CD4-positive, alpha-beta T cell treated with Interleukin-17A for 4 hours (primary cell): ENCODE measurements at regions not wholly inside any gene's neighbourhood (a gene's known extent, or its start where the extent isn't known, plus 50 kb on each side); places are given as distances from the start of the nearest gene placed in this dataset.

Source experiments
- DNase-seq: peaks from one replicate; pipeline ENCODE4 v3.0.0-alpha.2; 2020; ENCODE audit warnings: mixed read lengths

DNA sequence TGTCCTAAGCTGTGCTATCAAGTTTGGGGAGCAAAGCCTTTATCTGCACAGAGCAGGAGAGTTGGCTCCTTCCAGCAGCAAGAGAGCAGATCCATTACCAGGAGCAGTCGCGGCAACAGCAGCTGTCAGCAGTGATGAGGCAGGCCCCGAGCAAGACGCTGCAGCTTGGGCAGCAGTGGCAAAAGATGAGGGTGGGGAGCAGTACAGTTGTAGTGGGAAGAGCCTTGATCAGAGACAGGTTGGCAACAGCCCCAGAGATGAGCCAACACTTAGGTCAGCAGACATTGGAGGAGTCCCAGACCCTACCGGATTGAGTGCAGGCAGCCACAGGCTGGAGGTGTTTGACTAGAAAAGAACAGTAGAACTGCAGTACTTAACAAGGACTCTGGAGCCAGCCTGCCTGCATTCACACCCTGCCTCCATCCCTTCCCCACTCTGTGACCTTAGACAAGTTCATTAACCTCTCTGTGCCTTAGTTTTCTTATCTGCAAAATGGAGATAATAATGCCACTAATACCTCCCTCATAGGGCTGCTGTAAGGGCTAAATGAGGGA lies 117.1 kb upstream of the SERTAD2 start:
- no peak for DNase-seq

- DNase-seq: no peak
These were observed 118.0 kb upstream of the SERTAD2 start for GRCh38 chr2:64771737-64772136.

- DNase-seq: no peak
These were observed 119.9 kb upstream of the SERTAD2 start for GRCh38 chr2:64773461-64774118.

DNA sequence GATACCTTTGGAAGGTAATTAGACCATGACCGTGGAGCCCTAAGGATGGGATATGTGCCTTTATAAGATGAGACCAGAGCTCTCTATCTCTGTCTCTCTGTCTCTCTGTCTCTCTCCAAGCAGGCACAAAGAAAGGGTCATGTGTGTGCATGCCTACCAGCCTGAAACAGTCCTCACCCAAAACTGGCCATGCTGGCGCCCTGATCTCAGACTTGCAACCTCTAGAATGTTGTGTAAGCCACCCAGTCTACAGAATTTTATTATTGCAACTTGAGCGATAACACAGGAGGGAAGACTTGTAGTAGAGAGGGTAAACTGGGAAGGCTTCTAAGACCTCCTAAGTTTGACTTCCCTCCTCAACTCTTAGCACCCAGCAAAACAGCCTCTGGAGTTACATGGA lies 124.1 kb upstream of the SERTAD2 start:
- DNase-seq: no peak

- DNase-seq: no peak
These were observed 125.5 kb upstream of the SERTAD2 start for GRCh38 chr2:64779117-64779690.

- DNase-seq: no peak
These were observed 126.3 kb upstream of the SERTAD2 start for GRCh38 chr2:64780041-64780440.

GRCh38 chr2:64781711-64782390 lies 128.1 kb upstream of the SERTAD2 start:
- DNase-seq: no peak

GRCh38 chr2:64784168-64785061 lies 130.7 kb upstream of the SERTAD2 start:
- DNase-seq: no peak

DNA sequence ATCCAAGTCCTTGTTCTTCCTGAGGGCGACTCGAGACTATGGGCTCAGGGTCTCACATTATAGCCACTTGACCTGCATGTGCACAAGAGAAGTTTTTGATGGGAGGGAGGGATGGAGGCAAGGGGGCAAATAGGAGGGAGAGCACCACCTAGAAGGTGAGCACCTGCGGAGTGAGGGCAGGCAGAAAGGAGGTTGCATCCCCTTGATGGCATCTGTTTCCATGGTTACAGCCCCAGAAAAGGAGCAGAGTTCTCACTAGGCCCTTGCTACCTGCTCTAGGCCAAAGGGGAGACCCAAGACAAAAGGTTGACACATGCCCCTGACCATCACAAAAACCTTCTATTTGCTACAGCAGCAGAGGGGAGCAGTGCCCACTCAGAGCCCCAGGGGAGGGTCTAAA lies 131.5 kb upstream of the SERTAD2 start:
- no peak for DNase-seq

DNA sequence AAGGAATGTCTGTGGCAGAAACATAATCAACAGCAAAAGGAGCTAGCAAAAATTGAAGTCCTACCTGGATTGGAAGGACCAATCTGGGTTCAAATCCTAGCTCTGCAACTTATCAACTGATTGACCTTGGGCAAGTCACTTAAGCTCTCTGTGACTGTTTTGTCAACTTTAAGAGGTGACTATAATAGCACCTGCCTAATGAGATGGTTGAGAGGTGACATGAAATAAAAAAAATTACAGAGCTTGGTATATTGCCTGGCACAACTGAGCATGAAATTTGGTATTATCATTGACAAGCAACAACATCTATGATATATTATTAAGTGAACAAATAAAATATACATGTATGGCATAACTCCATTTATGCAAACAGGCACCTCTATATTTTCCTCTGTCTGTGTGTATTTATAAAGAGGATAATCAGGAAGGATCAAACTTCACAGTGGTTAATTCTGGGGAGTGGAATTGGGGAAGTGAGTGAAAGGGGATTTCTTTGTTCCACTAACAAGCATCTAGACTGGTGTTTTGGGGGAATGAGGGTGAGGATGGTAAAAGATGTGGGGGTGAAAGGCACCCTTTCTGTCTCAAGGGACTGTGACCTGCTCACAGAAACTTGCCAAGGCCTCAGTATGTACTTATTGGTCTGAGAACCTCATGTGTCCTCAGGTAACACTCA lies 132.8 kb upstream of the SERTAD2 start:
- no peak for DNase-seq

DNA sequence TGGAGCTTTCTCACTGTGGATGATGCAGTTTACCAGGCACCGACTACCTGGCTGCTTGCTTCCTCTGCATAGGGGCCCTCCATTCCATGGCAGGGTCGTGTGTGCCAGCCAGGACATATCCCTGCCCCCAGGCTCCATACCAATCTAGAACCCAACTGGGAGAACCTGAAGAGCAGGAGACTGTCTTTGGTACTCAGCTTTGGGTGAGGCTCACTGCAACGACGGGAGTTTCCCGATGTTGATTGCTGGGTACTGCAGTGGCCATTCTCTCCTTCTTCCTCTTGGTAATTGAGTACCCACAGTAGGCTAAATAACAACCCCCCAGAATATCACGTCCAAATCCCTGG lies 133.3 kb upstream of the SERTAD2 start:
- DNase-seq: no peak

DNA sequence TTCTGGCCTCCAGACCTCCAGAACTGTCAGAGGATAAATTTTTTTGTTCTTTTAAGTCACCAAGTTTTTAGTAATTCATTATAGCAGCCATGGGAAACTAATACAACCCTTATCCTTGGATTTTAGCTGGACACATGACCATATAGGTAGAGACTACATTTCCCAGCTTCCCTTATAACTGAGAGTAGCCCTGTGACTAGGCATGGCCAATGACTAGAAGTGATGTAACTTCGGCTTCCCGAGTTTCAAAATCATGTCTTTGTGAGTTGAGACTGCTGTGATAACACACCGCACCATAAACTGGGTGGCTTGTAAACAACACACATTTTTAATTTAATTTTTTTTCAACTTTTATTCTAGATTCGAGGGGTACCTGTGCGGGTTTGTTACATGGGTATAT lies 134.0 kb upstream of the SERTAD2 start:
- no peak for DNase-seq

DNA sequence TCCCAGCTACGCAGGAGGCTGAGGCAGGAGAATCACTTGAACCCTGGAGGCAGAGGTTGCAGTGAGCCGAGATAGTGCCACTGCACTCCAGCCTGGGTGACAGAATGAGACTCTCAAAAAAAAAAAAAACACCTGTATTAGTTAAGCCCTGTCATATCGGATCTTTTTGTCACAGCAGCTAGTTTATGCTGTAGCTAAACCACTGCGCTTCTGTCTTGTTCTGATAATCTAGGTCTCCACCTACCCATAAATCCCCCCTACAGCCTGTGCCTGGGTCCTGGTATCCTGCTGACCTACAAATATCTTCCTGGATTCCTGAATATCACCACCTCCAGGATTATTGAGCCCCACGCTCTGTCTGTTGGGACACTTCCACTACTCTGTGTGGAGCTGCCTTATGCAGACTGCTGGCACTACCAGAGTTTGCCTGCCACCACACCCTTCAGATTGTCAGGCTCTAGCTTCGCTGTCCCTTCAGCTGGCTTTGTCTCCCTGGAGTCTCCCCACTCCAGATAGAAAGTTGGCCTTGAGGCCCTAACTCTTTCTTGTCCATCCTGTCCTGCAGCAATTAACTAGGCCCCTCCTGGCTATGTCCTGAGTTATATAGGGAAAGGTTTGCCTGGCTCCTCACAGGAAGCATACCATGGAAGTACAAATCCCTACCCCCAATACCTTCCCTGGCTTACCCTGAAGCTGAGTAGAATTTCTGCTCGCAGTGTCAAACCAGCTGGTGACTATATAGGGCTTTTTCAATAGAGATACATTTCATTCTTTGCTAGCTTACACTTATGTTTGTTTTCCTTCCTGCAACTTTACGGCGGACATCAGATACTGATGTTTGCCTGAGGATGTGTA lies 136.0 kb upstream of the SERTAD2 start:
- no peak for DNase-seq

GRCh38 chr2:64792300-64792699 lies 138.6 kb upstream of the SERTAD2 start:
- no peak for DNase-seq

DNA sequence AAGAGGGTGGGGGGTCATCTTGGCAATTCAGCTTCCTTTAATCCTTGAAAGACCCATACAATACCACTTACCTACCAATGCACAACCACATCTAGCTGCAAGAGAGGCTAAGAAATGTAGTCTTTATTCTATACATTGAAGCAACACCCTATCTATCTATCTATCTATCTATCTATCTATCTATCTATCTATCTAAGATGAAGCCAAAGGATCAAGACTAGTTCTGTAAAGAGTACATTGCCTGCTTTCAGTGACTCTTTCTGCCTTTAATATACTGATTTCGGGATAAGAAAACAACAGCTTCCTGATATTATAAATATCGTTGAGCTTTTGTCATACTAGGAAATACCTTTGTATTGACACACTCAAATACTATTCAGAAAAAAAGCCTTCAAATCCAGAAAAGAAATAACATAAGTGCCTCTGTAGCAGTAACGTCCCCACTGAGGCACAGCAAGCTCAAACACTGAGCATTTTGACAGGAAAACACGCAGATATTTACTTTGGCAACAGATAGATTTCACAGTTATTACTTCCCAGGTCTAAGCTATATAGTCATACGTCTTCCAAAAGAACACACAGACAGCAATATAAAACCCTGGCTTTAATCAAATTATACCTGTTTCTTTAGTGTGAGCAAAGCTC lies 139.4 kb upstream of the SERTAD2 start:
- no peak for DNase-seq

DNA sequence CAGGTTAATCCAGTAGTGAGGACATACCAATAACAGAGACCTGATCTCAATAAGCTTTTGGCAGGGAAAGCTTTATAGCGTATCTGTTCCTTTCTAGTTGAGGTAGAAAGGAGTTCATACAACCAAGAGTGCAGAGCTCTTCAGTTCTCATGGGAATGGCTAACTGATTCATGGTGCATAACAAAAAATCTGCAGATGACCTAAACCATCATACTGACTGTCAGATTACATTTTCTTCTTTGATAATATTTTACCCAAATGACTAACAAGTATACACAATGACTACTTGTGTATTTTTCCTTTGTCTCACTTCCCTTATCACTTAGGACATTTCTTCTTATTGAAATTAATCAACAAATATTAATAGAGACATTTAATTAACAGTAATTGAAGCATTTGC lies 140.0 kb upstream of the SERTAD2 start:
- no peak for DNase-seq

- DNase-seq: no peak
These were observed 140.8 kb upstream of the SERTAD2 start for GRCh38 chr2:64794426-64794995.

DNA sequence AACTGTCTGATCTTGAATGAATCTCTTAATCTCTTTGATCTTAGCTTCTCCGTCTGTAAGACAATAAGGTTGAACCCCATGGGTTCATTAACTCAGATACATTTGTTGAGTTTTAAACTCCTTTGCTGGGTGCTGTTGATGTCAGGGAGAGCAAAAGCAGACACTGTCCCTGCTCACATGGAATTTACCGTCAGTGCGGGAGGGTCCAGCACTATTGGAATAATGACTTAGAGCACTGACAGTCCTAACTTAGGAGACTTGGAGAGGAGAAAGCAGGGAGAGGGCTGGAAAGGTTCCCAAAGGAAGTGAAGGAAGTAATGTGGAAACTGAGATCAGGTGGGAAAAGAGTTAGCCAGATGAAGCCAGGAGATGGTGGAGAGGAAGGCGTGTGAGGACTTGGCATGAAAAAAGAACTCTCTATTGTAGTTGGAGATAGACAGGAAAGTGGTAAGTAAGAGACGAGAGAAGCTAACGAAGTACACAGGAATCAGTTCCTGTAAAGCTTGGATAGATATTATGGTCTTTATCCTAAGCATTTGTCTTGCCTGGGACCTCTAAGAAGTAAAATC lies 141.4 kb upstream of the SERTAD2 start:
- no peak for DNase-seq

DNA sequence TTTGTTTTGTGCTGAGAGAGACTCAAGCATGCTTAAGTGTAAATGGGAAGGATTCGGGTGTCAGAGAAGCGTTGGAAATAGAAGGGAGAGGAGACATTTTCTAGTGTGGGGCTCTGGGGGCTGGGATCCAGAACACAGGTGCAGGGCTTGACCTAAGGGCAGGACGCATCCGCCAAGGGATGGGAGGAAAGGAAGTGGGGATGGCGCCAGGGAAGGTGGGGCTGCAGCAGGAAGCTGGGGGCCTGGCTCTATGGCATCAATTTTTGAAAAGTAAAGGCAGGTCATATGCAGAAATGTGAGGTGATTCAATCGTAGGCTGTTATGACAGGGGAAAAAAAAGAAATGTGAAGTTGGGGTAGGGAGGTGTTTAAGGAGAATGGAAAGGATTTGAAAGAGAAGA lies 143.2 kb upstream of the SERTAD2 start:
- DNase-seq: no peak

DNA sequence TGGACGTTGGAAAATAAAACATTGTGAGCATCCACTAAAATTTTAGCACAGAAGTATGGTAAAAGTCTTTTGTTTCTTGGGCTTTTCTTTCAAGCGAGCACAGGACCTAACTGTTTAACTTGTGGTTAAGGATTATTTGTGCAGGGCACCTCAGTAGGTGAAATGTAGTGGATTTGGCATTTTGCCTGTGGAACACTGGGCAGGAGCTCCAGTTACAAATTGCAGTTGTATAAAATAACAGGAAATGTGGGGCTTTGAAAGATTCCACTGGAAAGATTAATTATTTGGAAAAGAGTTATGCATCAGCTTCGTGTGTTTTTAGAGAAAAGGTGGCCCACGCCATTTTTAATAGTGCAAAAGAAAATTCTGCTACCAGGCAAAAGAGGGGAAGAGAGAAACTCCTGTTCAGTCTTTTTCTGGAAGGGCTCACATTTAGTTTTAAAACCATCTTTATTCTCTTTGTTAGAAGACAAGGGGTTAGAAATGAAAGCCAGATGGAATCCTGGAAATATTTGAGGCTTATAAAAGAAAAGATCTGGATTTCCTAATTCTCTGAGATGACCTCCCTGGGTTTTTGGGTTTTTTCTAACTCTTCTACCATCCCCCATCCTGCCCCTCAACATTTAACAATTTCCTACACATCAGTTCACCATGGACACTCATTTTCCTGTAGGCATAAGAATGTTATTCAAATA lies 144.3 kb upstream of the SERTAD2 start:
- no peak for DNase-seq
